HG03135 (cell line): ENCODE measurements at regions not wholly inside any gene's neighbourhood (a gene's known extent, or its start where the extent isn't known, plus 50 kb on each side); places are given as distances from the start of the nearest gene placed in this dataset.

Experiments used
- ATAC-seq: cut with Tn5 transposase; IDR thresholded peaks from one replicate; pipeline ENCODE4 v1.9.1; 2021; ENCODE audit warnings: mild to moderate bottlenecking, moderate library complexity; ENCODE audit not compliant: unreplicated experiment

DNA sequence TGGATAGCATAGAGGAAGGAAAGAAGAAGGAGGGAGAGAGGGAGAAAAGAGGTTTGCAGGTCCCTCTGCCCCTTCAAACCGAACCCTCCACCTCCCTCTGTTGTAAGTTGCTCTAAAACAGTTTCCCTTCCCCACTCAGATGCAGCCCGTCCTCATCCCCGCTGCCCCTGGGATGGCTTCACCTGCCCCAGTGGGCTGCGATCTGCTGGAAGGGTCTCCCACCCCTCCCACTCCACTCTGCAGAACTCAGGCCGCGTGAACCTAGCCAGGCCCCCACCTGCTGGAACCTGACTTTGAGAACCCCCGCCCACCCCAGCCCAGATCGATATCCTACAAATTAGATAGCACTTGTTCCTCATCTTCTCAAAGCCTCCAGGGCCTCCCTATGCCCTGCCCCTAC lies 190.8 kb downstream of the DLL1 start:
- no peak for ATAC-seq

DNA sequence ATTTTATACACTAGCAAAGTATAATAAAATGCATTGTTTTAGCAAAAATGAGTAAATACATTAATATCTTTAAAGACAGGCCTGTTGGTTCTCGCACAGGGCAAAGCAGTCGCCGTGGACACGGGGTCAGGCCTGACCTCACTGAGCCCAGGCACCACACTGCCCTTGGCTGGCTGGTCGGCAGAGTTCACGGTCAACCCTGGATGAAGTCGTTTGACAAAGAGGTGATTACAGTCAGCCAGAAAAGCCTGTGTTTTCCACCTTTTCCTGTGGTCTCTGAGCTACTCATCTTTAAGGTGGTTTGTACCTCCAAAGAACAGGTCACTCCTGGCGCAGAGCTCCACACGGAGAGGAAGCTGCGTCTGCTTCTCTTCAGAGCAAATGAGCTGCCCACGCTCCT lies 191.5 kb downstream of the DLL1 start:
- ATAC-seq = no peak

DNA sequence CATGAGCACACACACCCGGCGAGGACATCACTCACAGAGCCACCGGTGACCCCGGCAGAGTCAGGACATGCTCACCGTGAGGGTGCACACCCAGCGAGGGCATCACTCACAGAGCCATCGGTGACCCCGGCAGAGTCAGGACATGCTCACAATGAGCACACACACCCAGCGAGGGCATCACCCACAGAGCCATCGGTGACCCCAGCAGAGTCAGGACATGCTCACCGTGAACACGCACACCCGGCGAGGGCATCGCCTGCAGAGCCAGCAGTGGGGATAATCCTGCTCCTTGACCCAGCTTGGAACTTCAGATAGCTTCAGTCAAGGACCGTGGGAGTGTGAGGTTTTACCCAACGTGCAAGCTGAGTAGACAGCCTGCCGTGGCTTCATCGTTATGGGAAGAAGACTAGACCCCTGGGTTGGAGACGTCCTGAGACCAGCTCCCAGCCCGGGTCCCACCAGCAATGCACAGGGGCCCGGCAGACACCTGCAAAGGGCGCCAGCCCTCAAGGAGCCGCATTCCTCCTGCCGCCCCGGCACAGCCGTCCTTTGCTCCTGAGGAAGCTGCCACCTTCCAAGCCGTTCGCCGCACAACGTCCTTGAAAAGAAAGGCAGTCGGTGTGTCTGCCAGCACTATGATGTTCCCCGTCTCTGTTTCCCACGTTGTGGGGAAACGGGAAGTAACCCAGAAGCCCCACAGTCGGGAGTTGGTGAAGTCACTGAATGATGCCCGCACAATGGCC lies 192.3 kb downstream of the DLL1 start:
- no peak for ATAC-seq

DNA sequence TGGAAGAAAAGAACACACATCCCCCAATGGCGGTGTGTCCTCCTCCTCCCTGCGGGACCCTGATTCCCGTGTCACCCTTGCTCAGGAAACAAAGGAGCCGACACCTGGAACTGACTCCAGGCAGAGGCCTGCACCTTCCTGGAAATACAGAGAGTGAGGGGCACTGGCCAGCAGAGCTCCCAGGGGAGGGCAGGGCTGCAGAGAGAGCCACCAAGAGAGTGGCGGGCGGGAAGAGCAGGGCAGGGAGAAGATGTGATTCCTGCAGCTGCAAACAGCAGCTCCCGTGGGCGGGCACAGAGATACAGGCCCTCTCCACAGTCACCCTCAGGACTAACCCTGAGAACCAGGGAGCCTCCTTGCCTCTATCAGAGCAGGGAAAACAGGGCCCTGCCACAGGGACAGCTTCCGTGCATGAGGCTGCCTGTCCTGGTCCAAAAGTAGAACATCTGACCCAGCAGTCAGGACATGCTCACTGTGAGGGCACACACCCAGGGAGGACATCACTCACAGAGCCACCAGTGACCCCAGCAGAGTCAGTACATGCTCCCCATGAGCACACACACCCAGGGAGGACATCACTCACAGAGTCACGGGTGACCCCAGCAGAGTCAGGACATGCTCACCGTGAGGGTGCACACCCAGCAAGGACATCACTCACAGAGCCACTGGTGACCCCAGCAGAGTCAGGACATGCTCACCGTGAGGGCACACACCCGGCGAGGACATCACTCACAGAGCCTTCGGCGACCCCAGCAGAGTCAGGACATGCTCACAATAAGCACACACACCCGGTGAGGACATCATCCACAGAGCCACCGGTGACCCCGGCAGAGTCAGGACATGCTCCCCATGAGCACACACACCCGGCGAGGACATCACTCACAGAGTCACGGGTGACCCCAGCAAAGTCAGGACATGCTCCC lies 193.1 kb downstream of the DLL1 start:
- ATAC-seq = no peak

DNA sequence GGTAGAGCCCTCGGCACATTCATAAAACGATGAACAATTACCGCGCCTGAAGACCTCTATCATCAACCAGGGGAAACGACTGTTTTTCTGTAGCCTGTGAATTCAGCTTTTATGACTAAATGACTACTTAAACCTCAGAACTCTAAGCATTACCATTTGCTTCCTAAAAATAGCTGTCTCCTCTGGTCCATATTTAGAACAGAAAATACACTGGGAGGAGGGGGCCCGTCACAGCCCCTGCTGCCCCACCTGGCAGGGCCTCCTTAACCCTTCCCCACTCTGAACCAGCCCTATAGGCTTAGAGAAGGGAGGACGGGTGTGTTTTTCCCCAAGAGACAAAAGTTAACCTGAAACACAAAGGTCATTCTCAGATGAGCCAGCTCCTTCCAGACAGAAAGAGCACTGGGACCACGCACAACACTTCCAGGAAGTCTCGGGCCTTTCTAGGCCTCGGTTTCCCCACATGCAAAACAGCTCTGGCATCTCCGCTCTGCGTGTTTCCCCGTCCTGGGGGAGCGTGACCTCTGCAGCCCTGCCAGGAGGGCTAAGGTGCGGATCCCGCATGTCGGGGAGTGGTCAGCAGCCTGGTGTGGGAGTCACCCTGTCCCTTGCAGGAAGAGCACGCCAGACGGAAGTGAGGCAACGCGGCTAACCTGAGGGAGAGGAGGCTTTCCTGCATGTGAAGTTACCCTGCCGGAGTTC lies 193.9 kb downstream of the DLL1 start:
- ATAC-seq = no peak

DNA sequence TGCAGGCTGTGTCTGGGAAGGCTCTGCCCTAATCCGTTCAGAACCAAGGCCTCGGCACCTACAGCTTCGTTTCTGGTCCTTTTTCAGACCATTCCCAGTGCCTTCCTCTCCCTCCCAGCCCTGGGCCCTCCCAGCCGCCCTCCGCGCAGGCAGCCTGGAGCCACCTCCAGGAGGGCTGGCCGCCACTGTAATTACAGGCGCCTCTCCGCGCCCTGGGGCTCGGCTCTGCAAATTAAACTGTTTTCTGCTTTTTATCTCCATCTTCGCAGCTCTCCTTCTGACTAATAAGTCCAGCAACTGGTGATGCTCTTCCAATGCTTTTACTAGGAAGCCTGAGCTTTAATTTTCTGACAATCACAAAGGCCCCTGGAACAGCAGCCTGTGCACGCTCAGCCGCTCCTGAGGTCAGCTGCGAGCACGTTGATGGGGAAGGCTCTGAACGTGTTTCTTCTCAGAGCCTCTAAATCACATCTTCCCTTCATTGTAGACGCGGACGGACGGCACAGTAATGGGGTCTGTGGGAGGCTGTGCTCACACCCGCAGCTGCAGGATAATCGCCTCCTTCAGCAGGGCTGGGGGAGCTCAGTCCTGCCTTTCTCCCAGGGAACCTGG lies 194.6 kb downstream of the DLL1 start:
- ATAC-seq = no peak

DNA sequence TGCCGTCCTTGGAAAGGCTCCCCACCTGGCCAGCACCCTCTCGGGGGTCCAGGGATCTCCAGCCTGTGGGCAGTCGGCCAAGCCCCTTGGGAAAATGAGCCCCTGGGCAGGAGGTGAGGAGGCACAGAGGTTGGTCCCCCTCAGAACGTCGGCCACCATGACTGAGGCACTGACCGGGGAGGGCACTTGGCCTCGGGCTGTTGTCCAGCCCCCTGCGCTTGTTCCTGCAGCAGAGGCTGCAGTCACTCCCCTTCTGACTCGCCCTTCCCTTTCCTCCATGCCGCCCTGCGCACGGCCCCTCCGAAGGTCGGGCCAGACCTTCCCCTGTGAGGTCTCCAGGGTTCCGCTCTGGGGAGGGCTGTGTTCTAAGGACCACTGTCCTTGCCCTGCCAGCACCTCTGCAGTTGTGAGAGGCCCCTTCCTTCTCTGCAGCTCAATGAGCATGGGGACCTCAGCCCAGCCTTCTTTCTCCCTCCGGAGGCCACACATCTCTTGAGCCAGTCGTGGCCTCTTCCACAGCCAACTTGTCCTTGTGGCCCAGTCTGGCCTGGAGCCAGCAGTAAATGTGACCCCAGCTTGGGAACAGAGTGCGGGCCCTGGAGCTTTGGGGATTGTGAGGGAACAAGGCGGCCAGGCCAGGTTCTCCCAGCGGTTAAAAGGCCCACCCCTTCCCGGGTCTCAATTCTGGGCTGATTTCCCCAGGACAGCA lies 195.5 kb downstream of the DLL1 start:
- no peak for ATAC-seq

DNA sequence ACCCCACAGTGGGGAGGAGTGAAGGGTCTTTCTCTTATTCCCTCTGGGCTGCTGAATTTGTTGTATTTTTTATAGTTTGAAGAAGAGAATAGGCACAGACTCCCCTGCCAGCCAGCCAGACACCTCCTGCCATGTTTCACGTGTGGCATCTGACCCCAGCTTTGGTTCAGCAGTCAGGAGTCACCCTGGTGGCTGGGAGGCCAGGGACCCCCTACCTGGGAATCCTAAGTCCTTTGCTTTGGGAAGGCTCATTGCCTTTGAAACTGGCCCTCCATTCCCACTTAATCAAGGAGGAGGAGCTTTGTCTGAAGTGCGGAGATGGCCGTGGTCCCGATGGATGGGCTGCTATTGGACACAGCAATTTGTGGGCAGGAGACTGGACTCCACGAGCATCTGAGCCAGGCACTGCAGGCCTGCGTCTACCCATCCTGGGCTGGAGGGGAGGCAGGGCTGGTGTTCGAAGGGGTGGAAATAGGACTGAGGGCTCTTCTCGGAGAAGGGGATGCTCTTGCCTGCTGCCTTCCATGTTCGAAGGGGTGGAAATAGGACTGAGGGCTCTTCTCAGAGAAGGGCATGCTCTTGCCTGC lies 196.1 kb downstream of the DLL1 start:
- ATAC-seq = no peak

DNA sequence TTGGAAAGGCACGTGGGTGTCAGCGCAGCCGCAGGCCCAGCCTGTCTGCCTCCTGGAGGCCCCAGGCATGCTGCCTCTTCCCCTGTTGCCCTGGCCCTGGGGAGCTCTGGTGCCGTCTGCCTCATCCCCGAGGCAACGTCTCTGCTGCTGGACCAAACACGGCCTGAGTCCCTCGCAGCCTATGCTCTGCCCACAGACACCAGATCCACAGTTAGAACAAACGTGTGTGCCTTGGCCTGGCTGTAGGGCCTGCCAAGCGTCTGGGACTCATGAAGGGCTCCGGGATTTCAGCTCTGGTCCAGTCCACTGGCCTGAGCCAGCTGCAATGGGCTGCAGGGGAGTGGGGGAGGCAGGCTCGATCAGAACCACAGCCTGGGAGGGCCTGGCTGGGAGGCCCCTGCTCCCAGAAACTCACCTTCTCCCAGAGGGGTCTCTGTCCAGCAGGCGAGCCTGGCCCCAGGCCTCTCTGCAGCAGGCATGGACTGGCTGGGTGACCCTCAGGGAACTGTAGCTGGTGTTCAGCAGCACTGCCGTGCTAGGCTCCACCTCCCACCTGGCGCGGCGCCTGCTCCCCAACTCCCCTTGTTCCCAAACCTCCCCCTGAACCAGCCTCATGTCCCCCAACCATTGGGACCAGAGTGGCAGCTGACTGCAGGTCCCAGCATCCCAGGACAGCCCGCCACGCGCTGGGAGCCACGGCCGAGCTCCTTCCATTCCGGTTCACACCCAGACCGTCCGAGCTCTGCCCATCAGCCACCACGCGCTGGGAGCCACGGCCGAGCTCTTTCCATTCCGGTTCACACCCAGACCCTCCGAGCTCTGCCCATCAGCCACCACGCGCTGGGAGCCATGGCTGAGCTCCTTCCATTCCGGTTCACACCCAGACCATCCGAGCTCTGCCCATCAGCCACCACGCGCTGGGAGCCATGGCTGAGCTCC lies 197.0 kb downstream of the DLL1 start:
- ATAC-seq = no peak

DNA sequence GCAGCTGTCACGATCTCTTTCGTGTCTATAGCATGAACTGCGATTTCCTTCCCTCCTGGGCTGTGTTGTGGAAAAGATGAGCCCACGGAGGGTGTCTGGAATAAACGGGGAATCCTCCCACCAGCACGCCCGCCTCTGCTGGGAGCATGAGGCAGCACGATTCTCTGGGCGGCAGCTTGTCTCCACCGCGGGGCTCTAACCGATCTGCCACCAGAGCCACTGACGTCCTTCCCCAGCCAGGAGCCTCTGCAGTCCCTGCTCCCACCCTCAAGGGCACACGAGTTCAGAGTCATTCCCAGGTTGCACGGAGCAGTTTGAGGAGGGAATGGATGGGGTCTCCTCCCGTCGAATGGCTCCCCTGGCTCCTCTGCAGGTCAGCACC lies 197.6 kb downstream of the DLL1 start:
- ATAC-seq = no peak

DNA sequence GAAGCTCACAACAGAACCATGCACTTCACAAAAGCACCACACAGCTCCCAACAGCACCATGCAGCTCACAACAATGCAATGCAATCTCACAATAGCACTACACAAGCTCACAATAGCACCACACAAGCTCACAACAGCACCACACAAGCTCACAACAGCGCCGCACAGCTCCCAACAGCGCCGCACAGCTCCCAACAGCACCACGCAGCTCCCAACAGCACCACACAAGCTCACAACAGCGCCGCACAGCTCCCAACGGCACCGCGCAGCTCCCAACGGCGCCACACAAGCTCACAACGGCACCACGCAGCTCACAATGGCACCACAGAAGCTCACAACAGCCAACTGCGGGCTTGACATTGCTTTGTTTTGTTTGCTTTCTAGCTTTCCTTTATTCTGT lies 198.1 kb downstream of the DLL1 start:
- no peak for ATAC-seq

DNA sequence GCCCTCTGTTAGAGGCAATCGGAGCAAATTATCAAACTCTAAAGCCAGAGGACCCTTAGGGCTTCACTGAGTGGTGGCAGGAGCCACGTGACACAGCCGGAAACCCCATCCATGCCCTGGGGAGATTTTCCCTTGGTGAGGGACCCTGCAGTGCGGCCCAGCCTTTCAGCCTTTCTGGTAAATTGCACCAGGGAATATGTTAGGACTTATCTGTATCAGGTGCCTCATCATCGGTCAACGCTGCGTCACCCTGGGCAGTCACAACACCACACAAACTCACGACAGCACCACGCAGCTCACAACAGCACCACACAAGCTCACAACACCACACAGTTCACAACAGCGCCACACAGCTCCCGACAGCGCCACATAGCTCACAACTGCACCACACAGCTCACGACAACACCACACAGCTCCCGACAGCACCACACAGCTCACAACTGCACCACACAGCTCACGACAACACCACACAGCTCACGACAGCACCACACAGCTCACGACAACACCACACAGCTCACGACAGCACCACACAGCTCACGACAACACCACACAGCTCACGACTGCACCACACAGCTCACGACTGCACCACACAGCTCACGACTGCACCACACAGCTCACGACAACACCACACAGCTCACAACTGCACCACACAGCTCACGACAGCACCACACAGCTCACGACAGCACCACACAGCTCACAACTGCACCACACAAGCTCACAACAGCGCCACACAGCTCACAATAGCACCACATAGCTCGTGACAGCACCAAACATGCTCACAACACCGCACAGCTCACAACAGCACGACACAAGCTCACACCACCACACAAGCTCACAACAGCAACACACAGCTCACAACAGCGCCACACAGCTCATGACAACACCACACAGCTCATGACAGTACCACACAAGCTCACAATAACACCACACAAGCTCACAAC lies 199.0 kb downstream of the DLL1 start:
- no peak for ATAC-seq

DNA sequence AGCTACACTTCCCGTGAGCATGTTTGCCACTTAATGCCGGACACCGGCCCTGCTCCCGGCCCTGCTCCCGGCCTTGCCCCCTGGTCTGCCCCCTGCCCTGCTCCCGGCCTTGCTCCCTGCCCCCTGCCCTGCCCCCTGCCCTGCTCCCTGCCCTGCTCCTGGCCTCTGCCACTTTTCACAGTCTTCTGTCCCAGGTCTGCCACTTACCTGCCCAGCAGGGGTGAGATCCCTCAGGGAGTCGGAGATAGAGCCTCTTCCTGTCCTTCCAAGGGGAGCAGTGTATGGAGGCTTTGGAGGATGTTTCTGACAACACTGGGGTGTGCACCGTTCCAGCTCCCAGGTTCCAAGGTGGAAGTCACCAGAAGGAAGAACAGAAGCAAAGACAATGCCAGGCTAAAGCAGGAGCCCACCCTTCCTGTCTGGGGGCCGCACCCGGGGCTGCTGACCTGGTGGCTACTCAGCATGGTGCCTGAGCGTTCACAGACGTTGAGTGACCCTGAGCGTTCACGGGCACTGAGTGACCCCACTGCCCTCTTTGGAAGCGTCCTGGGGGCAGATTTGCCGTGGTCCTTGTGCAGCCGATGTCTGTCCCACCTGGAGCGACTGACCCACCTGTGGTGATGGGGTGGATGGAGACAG lies 199.8 kb downstream of the DLL1 start:
- ATAC-seq = no peak

DNA sequence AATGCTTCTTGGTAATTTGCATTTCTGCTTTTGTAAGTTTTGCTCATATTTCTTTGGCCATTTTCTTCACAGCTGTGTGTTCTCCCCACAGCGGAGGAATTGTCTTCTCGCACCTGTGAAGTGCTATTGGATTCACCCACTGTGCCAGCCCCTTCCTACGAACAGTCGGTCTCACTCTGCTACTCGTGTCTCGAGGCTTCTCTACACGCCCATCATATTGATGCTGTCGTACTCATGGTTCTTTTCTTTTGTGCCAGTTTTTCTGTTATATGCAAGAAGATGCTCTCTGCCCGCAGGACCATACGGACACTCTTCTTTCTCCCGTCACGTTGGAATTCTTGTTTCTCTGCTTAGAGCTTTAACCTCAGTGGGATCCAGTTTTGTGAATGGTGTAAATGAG lies 200.3 kb downstream of the DLL1 start:
- no peak for ATAC-seq

DNA sequence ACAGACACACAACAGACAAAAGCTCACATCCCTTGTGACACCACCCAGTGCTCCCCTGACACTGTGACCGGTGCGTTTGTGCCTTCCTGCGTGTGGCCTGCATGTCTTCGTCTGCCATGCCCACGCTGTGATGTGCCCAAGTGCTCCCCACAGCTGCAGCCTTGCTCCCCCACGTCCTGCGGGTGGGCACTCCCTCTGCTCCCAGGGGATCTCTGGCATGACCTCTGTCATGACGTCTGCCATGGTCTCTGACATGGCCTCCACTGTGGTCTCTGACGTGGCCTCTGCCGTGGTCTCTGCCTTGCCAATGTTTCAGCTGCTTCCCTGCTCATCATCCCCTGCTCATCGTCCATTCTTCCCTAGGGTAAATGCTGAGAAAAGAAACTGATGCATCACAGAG lies 200.9 kb downstream of the DLL1 start:
- ATAC-seq = peak; percentile 24

DNA sequence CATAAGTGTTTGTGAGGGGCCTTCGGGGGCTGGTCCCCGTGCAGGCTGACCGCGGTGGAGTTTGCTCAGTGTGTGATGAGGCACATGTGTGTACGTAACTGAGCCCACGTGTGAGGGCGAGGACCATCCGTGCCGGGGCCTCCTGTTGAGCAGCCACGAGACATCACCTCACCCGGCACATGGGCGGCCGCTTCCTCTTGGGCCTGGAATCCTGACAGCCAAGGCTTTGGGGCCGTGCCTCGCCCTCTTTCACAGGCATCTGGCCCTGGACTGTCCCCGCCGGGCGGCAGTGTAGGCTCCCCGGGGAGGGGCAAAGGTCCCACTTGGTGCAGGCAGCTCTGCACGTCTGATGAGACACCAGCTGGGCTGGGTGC lies 202.3 kb downstream of the DLL1 start:
- no peak for ATAC-seq

DNA sequence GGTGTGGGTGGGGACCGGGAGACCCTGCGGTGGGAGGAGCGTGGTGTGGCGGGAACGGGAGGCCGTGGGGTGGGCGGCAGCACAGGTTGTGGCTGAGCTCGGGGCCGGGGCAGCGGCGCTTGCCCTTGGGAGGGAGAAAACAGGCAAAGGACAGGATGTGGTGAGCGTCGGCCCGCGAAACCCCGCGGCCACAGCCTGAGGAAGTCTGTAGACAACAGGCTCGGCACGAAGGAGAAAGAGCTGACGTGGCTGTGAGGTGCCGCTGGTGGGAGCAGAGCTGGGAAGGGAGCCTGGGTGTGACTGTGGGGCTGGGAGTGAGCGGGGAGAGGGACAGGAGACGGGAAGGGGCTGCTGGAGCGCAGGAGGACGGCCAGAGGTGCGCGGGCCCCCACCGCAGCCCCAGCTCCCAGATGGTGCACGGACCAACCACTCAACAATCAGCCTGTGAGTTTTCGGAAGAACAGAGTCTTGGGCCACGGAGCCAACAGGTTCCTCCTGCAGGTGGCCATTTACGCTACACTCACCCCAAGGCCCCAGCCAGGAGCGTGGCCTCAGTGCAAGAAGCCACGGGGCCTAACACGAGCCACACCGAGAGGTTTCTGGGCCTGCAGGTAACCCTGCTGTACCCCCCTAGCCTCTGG lies 202.8 kb downstream of the DLL1 start:
- ATAC-seq = peak; percentile 58
